ENCODE measurements at regions not wholly inside any gene's neighbourhood (a gene's known extent, or its start where the extent isn't known, plus 50 kb on each side); places are given as distances from the start of the nearest gene placed in this dataset.
"Not testable (repeated sequence)": the region's sequence is repeated elsewhere in the genome, so short reads cannot be mapped to it uniquely, and the experiment has no call there.

DNA sequence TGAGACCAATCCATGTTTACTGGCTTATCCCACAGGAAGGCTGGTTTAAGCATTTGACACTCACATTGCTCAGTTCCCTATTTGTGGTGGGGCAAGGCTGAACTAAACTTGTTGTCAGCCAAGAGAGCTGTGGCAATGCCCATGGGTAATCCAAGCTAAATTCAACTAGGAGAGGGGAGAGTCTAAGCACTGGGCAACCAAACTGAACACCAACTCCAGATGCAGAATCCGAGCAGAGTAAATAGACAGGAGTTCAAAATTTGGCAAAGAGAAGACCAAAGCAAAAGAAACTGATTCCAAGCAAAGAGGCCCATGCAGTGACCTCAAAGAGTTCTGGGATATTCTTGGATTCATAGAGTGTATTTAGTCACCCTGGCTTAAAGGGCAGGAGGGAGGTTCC is 106.5 kb upstream of the NT5E start:
- no peak overlapping the region for H3K4me3 ChIP-seq (ENCODE audit: insufficient read length, low read depth)
- no peak for DNase-seq (ENCODE audit: low read depth, low spot score)
- H3K27me3 ChIP-seq (ENCODE audit: insufficient read depth, insufficient read length), result no peaks in the 10 kb centered on the region
- TF ChIP-seq ZNF274 (IDR thresholded peaks at IDR 0.05; ENCODE audit: low read depth, low read length), result no peak
- no peak for TF ChIP-seq SUZ12 (IDR thresholded peaks at IDR 0.05; ENCODE audit: extremely low read depth, insufficient read depth, insufficient read length)
- no peak for TF ChIP-seq YY1 (IDR thresholded peaks at IDR 0.05; ENCODE audit: insufficient read depth, insufficient read length)
- no peaks in the 10 kb centered on the region for H3K36me3 ChIP-seq (ENCODE audit: insufficient read depth, insufficient read length, low read length)
- no peaks in the 10 kb centered on the region for H3K4me1 ChIP-seq (ENCODE audit: insufficient read depth, insufficient read length)
- no peaks in the 10 kb centered on the region for H3K9me3 ChIP-seq (ENCODE audit: insufficient read depth, low read length)
- no peak overlapping the region for H3K9ac ChIP-seq (ENCODE audit: insufficient read length, low read depth)

DNA sequence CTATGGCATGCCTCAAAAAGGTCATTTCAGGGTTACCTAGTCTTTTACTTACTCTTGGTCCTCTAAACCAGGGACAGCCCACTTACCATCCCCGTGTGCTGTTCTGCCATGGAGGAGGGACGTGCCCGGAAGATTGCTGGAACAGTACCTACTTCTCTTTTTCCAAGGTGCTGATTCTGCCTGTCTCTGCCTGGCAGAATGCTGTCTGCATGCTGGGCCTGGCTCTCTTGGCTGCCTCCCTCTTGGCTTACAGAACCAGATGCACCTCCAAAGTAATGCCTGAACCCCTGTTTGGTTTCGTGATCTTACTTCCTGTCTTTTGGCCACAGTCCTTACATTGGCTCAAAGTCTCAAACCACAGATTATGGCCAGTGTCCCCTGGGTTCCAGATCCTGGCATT is 120.7 kb upstream of the NT5E start:
- no peak overlapping the region for H3K9ac ChIP-seq (ENCODE audit: insufficient read length, low read depth)
- no peaks in the 10 kb centered on the region for H3K36me3 ChIP-seq (ENCODE audit: insufficient read depth, insufficient read length, low read length)
- H3K27me3 ChIP-seq (ENCODE audit: insufficient read depth, insufficient read length), result no peaks in the 10 kb centered on the region
- H3K4me1 ChIP-seq (ENCODE audit: insufficient read depth, insufficient read length), result no peaks in the 10 kb centered on the region
- H3K4me3 ChIP-seq (ENCODE audit: insufficient read length, low read depth), result no peak overlapping the region
- no peaks in the 10 kb centered on the region for H3K9me3 ChIP-seq (ENCODE audit: insufficient read depth, low read length)
- no peak for TF ChIP-seq YY1 (IDR thresholded peaks at IDR 0.05; ENCODE audit: insufficient read depth, insufficient read length)
- TF ChIP-seq ZNF274 (IDR thresholded peaks at IDR 0.05; ENCODE audit: low read depth, low read length), result no peak
- TF ChIP-seq SUZ12 (IDR thresholded peaks at IDR 0.05; ENCODE audit: extremely low read depth, insufficient read depth, insufficient read length), result no peak
- DNase-seq (ENCODE audit: low read depth, low spot score), result no peak

DNA sequence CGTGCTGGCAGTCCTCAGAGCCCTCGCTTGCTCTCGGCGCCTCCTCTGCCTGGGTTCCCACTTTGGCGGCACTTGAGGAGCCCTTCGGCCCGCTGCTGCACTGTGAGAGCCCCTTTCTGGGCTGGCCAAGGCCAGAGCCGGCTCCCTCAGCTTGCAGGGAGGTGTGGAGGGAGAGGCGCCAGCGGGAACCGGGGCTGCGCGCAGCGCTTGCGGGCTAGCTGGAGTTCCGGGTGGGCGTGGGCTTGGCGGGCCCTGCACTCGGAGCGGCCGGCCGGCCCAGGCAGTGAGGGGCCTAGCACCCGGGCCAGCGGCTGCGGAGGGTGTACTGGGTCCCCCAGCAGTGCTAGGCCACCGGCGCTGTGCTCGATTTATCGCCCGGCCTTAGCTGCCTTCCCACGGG is 124.1 kb upstream of the NT5E start:
- H3K9me3 ChIP-seq (ENCODE audit: insufficient read depth, low read length); DNase-seq (ENCODE audit: low read depth, low spot score); H3K27me3 ChIP-seq (ENCODE audit: insufficient read depth, insufficient read length); H3K36me3 ChIP-seq (ENCODE audit: insufficient read depth, insufficient read length, low read length); H3K9ac ChIP-seq (ENCODE audit: insufficient read length, low read depth); H3K4me1 ChIP-seq (ENCODE audit: insufficient read depth, insufficient read length); H3K4me3 ChIP-seq (ENCODE audit: insufficient read length, low read depth): not testable (repeated sequence)

DNA sequence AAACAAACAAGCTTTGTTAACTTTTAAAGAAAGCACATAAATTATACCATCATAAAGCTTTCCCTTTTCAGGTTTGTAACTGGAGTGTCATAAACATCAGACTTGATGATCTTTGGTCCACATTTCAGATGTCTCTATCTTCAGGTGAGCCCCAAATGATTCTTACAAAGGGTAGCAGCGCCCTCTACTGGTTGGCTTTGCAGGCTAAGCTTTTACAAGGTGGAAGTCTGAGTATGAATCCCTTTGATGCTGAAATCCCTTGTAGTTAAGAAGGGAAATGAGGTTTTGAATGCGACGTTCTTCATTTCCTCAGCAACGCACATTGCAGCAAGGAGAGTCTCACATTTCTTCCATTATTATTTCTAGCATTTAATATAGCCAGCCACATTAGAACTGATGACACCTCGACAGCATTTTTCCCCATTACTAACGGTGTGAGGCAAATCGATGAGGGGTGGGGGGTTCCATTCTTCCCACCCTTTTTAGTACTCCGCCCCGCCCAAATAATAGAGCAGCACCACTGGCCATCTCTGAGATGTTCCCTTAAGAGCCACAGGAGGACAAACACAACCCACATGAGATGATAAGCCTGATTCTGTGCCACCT is 126.3 kb upstream of the NT5E start:
- no peaks in the 10 kb centered on the region for H3K27me3 ChIP-seq (ENCODE audit: insufficient read depth, insufficient read length)
- no peaks in the 10 kb centered on the region for H3K36me3 ChIP-seq (ENCODE audit: insufficient read depth, insufficient read length, low read length)
- TF ChIP-seq SUZ12 (IDR thresholded peaks at IDR 0.05; ENCODE audit: extremely low read depth, insufficient read depth, insufficient read length), result no peak
- TF ChIP-seq YY1 (IDR thresholded peaks at IDR 0.05; ENCODE audit: insufficient read depth, insufficient read length), result no peak
- no peak for TF ChIP-seq ZNF274 (IDR thresholded peaks at IDR 0.05; ENCODE audit: low read depth, low read length)
- H3K4me3 ChIP-seq (ENCODE audit: insufficient read length, low read depth), result no peak overlapping the region
- no peaks in the 10 kb centered on the region for H3K4me1 ChIP-seq (ENCODE audit: insufficient read depth, insufficient read length)
- no peak overlapping the region for H3K9ac ChIP-seq (ENCODE audit: insufficient read length, low read depth)
- peaks cover 5% of the 10 kb centered on the region; the same call in 1 of the 2 replicates for H3K9me3 ChIP-seq (ENCODE audit: insufficient read depth, low read length)
- peak; percentile 70 for DNase-seq (ENCODE audit: low read depth, low spot score)

DNA sequence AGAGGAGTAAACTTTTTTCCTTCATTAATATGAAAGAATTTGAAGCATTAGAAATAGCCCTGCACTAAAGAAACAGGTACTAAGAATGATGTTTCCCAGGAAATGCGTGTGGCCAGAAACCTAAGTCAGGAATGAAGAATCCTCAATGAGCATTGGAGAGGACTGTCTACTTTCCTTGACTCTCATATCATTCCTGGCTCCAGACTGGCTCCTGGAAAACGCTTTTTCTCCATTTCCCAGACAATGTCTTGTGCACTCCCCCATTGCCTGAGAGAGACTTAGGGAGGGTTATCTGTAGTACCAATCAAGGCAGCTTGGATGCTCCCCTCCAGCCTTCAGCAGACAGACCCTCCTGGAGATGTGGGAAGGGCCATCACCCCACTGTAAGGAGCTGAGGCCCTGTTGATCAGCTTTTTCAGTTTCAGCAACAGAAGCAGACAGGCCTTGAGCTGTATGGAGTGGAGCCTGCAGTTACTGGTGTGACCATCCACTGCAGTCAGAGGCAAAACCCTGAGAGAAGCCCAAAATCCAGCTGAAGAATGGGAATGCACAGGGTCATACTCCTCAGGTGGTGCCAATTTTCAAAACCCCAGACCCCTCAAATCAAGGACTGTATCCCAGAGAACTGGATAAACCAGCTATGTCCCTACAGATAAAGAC is 127.3 kb upstream of the NT5E start:
- Histone ChIP-seq H3K27me3 (ENCODE audit: insufficient read depth, insufficient read length) (no peaks in the 10 kb centered on the region), H3K4me1 (ENCODE audit: insufficient read depth, insufficient read length) (no peaks in the 10 kb centered on the region), H3K9ac (ENCODE audit: insufficient read length, low read depth) (no peak overlapping the region), H3K36me3 (ENCODE audit: insufficient read depth, insufficient read length, low read length) (no peaks in the 10 kb centered on the region), H3K9me3 (ENCODE audit: insufficient read depth, low read length) (peaks cover 15% of the 10 kb centered on the region; the same call in 1 of the 2 replicates), H3K4me3 (ENCODE audit: insufficient read length, low read depth) (no peak overlapping the region)
- DNase-seq (ENCODE audit: low read depth, low spot score), result no peak
- TF ChIP-seq ZNF274 (IDR thresholded peaks at IDR 0.05; ENCODE audit: low read depth, low read length), result no peak
- TF ChIP-seq SUZ12 (IDR thresholded peaks at IDR 0.05; ENCODE audit: extremely low read depth, insufficient read depth, insufficient read length), result no peak

DNA sequence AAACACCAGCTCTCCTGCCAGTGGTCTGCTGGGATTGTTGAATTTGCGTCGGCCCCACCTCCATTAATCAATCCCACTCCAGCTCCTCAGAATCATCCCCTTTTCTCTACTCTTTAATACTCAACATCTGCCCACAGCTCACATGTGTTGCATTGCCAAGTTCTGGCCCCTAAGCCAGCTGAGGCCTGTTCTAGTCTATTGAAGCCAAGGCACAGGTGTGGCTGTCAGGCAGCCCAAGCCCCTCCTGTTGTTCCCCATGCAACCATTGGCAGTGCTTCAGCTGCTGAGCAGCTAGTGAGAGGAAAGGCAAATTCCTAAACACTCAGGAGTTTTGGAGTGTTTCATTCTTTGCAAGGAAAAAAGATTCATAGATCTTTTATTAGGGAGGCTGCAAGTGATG is 128.0 kb upstream of the NT5E start:
- H3K27me3 ChIP-seq (ENCODE audit: insufficient read depth, insufficient read length), result no peaks in the 10 kb centered on the region
- H3K4me1 ChIP-seq (ENCODE audit: insufficient read depth, insufficient read length), result no peaks in the 10 kb centered on the region
- no peak overlapping the region for H3K9ac ChIP-seq (ENCODE audit: insufficient read length, low read depth)
- peaks cover 16% of the 10 kb centered on the region; the same call in 1 of the 2 replicates for H3K9me3 ChIP-seq (ENCODE audit: insufficient read depth, low read length)
- no peak for DNase-seq (ENCODE audit: low read depth, low spot score)
- TF ChIP-seq SUZ12 (IDR thresholded peaks at IDR 0.05; ENCODE audit: extremely low read depth, insufficient read depth, insufficient read length) (no peak), YY1 (IDR thresholded peaks at IDR 0.05; ENCODE audit: insufficient read depth, insufficient read length) (no peak), ZNF274 (IDR thresholded peaks at IDR 0.05; ENCODE audit: low read depth, low read length) (no peak)
- no peak overlapping the region for H3K4me3 ChIP-seq (ENCODE audit: insufficient read length, low read depth)
- H3K36me3 ChIP-seq (ENCODE audit: insufficient read depth, insufficient read length, low read length), result no peaks in the 10 kb centered on the region

DNA sequence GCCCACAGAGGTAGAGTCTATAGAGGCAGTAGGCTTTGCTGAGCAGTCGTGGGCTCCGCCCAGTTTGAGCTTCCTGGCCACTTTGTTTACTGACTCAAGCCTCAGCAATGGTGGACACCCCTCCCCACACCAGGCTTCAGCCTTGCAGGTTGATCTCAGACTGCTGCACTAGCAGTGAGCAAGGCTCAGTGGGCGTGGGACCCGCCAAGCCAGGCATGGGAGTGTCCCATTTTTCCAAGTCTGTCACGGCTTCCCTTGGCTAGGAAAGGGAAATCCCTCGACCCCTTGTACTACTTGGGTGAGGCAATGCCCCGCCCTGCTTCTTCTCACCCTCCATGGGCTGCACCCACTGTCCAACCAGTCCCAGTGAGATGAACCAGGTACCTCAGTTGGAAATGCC is 135.3 kb upstream of the NT5E start:
- no peaks in the 10 kb centered on the region for H3K4me1 ChIP-seq (ENCODE audit: insufficient read depth, insufficient read length)
- no peaks in the 10 kb centered on the region for H3K27me3 ChIP-seq (ENCODE audit: insufficient read depth, insufficient read length)
- peaks cover 16% of the 10 kb centered on the region; the same call in 1 of the 2 replicates for H3K9me3 ChIP-seq (ENCODE audit: insufficient read depth, low read length)
- TF ChIP-seq ZNF274 (IDR thresholded peaks at IDR 0.05; ENCODE audit: low read depth, low read length), result no peak
- TF ChIP-seq SUZ12 (IDR thresholded peaks at IDR 0.05; ENCODE audit: extremely low read depth, insufficient read depth, insufficient read length), result no peak
- TF ChIP-seq YY1 (IDR thresholded peaks at IDR 0.05; ENCODE audit: insufficient read depth, insufficient read length), result no peak
- no peak overlapping the region for H3K4me3 ChIP-seq (ENCODE audit: insufficient read length, low read depth)
- no peak for DNase-seq (ENCODE audit: low read depth, low spot score)
- no peak overlapping the region for H3K9ac ChIP-seq (ENCODE audit: insufficient read length, low read depth)
- no peaks in the 10 kb centered on the region for H3K36me3 ChIP-seq (ENCODE audit: insufficient read depth, insufficient read length, low read length)
